HCT116 (cell line): ENCODE measurements at regions not wholly inside any gene's neighbourhood (a gene's known extent, or its start where the extent isn't known, plus 50 kb on each side); places are given as distances from the start of the nearest gene placed in this dataset.

Experiments used
- ATAC-seq: fragments of 200-7000 bp; cut with Tn5 transposase; 2 replicates; pipeline ENCODE4 v1.9.1; 2020; ENCODE audit warnings: mild to moderate bottlenecking, moderate library complexity
- BruUV-seq: library from RNA; stranded (reverse); fragments of 400-500 nt; replicated peaks from 2 replicates; lab custom pipeline; 2021; lab: Mats Ljungman, UMichigan
- CTCF ChIA-PET: fragments of 300-600 bp; sonication (Branson Sonifier 250); formaldehyde crosslinking; loops from one replicate; lab custom pipeline; 2021; ENCODE audit warnings: antibody characterized with exemption; lab: Charles Lee
- POLR2A ChIA-PET: fragments of 300-600, 350-600 bp; sonication (Branson Sonifier 250); formaldehyde crosslinking; loops from one replicate; lab custom pipeline; 2021; ENCODE audit warnings: antibody characterized with exemption; lab: Charles Lee
- RAD21 ChIA-PET, 2 experiments: fragments of 300-600 bp; sonication (Branson Sonifier 250); formaldehyde crosslinking; loops; one replicate each; lab custom pipeline; 2023; ENCODE audit warnings: low total read pairs in 2 of 2; ENCODE audit not compliant: uncharacterized antibody in 2 of 2, unreplicated experiment in 2 of 2, low non-redundant PET in 1 of 2; lab: Charles Lee
- DNase-seq: peaks from one replicate; pipeline ENCODE4 v3.0.0-alpha.2; 2010; ENCODE audit warnings: low read depth, low spot score
- H2AFZ ChIP-seq: fragments of 200-600 bp; shearing (Covaris generic), sonication (generic); 2 replicates; pipeline ENCODE4 v1.6.1; 2017; ENCODE audit warnings: low read depth, mixed run types, mixed read lengths, antibody characterized with exemption, low read length; ENCODE audit not compliant: poor library complexity, severe bottlenecking
- H3K27ac ChIP-seq: 2 replicates; pipeline ENCODE4 v1.5.1; 2012; ENCODE audit warnings: low read depth, low read length
- H3K27me3 ChIP-seq: fragments of 200-600 bp; sonication (generic); 2 replicates; pipeline ENCODE4 v1.6.1; 2016; ENCODE audit warnings: mixed run types, low read length, mixed read lengths; ENCODE audit not compliant: insufficient read depth
- H3K36me3 ChIP-seq, 2 experiments: fragments of 200-500 bp in 1 of 2; fragments of 200-600 bp in 1 of 2; sonication (Bioruptor generic) in 1 of 2; sonication (generic) in 1 of 2; 2 replicates each; pipeline versions ENCODE4 v1.5.1 to v1.6.1; 2014 to 2016; ENCODE audit warnings: low read length in 2 of 2, inconsistent platforms in 1 of 2, mixed read lengths in 1 of 2, mixed run types in 1 of 2; ENCODE audit not compliant: insufficient read depth in 2 of 2, control insufficient read depth in 1 of 2
- H3K4me1 ChIP-seq, 2 experiments: fragments of 200-600 bp in 1 of 2; sonication (generic) in 1 of 2; 2 replicates each; pipeline versions ENCODE4 v1.5.1 to v1.6.1; 2012 to 2017; ENCODE audit warnings: low read length in 2 of 2, inconsistent platforms in 1 of 2, mild to moderate bottlenecking in 1 of 2, mixed read lengths in 1 of 2, mixed run types in 1 of 2, moderate library complexity in 1 of 2; ENCODE audit not compliant: insufficient read depth in 2 of 2, control insufficient read depth in 1 of 2
- H3K4me2 ChIP-seq: fragments of 200-600 bp; sonication (generic); 2 replicates; pipeline ENCODE4 v1.6.1; 2017; ENCODE audit warnings: mixed run types, low read length, mixed read lengths
- H3K4me3 ChIP-seq, 2 experiments: fragments of 200-600 bp in 1 of 2; sonication (generic) in 1 of 2; replicated peaks in 1 of 2; 2 replicates each; pipeline ENCODE4 v1.5.1; 2011 to 2016; ENCODE audit warnings: low read length in 2 of 2, control low read depth in 1 of 2, low read depth in 1 of 2, mild to moderate bottlenecking in 1 of 2, mixed read lengths in 1 of 2, mixed run types in 1 of 2
- H3K79me2 ChIP-seq: fragments of 200-600 bp; sonication (generic); 2 replicates; pipeline ENCODE4 v1.6.1; 2017; ENCODE audit warnings: mild to moderate bottlenecking, mixed run types, low read length, moderate library complexity, mixed read lengths; ENCODE audit not compliant: insufficient read depth
- H3K9ac ChIP-seq: fragments of 200-600 bp; sonication (generic); 2 replicates; pipeline ENCODE4 v1.6.1; 2016; ENCODE audit warnings: low read length, mixed read lengths
- H3K9me2 ChIP-seq: fragments of 200-600 bp; sonication (generic), shearing (Covaris generic); 2 replicates; pipeline ENCODE4 v1.6.1; 2017; ENCODE audit warnings: mixed run types, mild to moderate bottlenecking, moderate library complexity; ENCODE audit not compliant: insufficient read depth
- H3K9me3 ChIP-seq, 2 experiments: fragments of 200-500 bp in 1 of 2; fragments of 200-600 bp in 1 of 2; sonication (Bioruptor generic) in 1 of 2; sonication (generic) in 1 of 2; 2 replicates each; pipeline ENCODE4 v1.6.1; 2014 to 2017; ENCODE audit warnings: low read length in 2 of 2, mixed read lengths in 2 of 2, inconsistent platforms in 1 of 2, low read depth in 1 of 2, mild to moderate bottlenecking in 1 of 2, mixed run types in 1 of 2, moderate library complexity in 1 of 2; ENCODE audit not compliant: control insufficient read depth in 1 of 2, insufficient read depth in 1 of 2
- H4K20me1 ChIP-seq: fragments of 200-600 bp; sonication (generic), shearing (Covaris generic); 2 replicates; pipeline ENCODE4 v1.6.1; 2017; ENCODE audit warnings: mixed run types, mild to moderate bottlenecking, moderate library complexity; ENCODE audit not compliant: insufficient read depth
- EZH2 ChIP-seq: fragments of 200-600 bp; sonication (generic); IDR thresholded peaks from 2 replicates; pipeline ENCODE4 v1.6.1; 2017; ENCODE audit warnings: antibody characterized with exemption, mixed run types
- EZH2phosphoT487 ChIP-seq: fragments of 200-600 bp; IDR thresholded peaks from 2 replicates; pipeline ENCODE4 v1.6.1; 2018; ENCODE audit warnings: antibody characterized with exemption, borderline replicate concordance
- FOSL1 ChIP-seq: IDR thresholded peaks from 2 replicates; pipeline ENCODE4 v1.6.1; 2012; ENCODE audit warnings: low read depth
- POLR2A ChIP-seq: IDR thresholded peaks from 2 replicates; pipeline ENCODE4 v1.7.0; 2011; ENCODE audit warnings: borderline replicate concordance; ENCODE audit not compliant: insufficient read depth, insufficient read length; ENCODE audit errors: extremely low read depth
- RAD21 ChIP-seq: IDR thresholded peaks from 2 replicates; pipeline ENCODE4 v1.6.1; 2012; ENCODE audit warnings: low read depth, mild to moderate bottlenecking
- SIN3A ChIP-seq: IDR thresholded peaks from 2 replicates; pipeline ENCODE4 v1.6.1; 2012; ENCODE audit warnings: low read depth
- TCF7L2 ChIP-seq: IDR thresholded peaks from 2 replicates; pipeline ENCODE4 v1.7.0; 2011; ENCODE audit warnings: borderline replicate concordance, inconsistent platforms; ENCODE audit not compliant: insufficient read depth, insufficient read length; ENCODE audit errors: extremely low read depth
- intact Hi-C: fragments of 100-400 bp; cut with micrococcal nuclease; formaldehyde crosslinking; loops from 2 replicates; pipeline ENCODE4 v1.10.0; 2022
- TF ChIP-seq, protein P1 (sequence below): IDR thresholded peaks from 2 replicates; pipeline ENCODE4 v1.6.1; 2012; ENCODE audit warnings: low read depth
- TF ChIP-seq, protein P2 (sequence below): IDR thresholded peaks from 2 replicates; pipeline ENCODE4 v1.6.1; 2012

- POLR2A ChIA-PET: no interaction called here
Observed at GRCh38 chr15:47950447-47950846, 170.3 kb upstream of the SLC24A5 start.

More at GRCh38 chr15:47950447-47950846, 170.3 kb upstream of the SLC24A5 start:
- Histone ChIP-seq H3K27ac (no peak overlapping the region), H3K9me3 (peaks cover 0 to 15% of the 10 kb centered on the region in 2 experiments; a peak in 2 of 4 replicates), H3K4me3 (no peak overlapping the region), H3K9ac (no peak overlapping the region), H3K27me3 (no peaks in the 10 kb centered on the region), H3K4me1 (no peaks in the 10 kb centered on the region), H3K36me3 (no peaks in the 10 kb centered on the region), H4K20me1 (no peaks in the 10 kb centered on the region), H2AFZ (no peak overlapping the region), H3K4me2 (no peak overlapping the region), H3K9me2 (no peaks in the 10 kb centered on the region), H3K79me2 (no peaks in the 10 kb centered on the region)
- ATAC-seq (no peak), DNase-seq (no peak)
- no peak for TF ChIP-seq EZH2phosphoT487
- TF ChIP-seq RAD21: no peak
- TF ChIP-seq, protein P1, sequence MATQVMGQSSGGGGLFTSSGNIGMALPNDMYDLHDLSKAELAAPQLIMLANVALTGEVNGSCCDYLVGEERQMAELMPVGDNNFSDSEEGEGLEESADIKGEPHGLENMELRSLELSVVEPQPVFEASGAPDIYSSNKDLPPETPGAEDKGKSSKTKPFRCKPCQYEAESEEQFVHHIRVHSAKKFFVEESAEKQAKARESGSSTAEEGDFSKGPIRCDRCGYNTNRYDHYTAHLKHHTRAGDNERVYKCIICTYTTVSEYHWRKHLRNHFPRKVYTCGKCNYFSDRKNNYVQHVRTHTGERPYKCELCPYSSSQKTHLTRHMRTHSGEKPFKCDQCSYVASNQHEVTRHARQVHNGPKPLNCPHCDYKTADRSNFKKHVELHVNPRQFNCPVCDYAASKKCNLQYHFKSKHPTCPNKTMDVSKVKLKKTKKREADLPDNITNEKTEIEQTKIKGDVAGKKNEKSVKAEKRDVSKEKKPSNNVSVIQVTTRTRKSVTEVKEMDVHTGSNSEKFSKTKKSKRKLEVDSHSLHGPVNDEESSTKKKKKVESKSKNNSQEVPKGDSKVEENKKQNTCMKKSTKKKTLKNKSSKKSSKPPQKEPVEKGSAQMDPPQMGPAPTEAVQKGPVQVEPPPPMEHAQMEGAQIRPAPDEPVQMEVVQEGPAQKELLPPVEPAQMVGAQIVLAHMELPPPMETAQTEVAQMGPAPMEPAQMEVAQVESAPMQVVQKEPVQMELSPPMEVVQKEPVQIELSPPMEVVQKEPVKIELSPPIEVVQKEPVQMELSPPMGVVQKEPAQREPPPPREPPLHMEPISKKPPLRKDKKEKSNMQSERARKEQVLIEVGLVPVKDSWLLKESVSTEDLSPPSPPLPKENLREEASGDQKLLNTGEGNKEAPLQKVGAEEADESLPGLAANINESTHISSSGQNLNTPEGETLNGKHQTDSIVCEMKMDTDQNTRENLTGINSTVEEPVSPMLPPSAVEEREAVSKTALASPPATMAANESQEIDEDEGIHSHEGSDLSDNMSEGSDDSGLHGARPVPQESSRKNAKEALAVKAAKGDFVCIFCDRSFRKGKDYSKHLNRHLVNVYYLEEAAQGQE: no peak
- no peak for TF ChIP-seq EZH2
- no peak for TF ChIP-seq POLR2A
- TF ChIP-seq, protein P2, sequence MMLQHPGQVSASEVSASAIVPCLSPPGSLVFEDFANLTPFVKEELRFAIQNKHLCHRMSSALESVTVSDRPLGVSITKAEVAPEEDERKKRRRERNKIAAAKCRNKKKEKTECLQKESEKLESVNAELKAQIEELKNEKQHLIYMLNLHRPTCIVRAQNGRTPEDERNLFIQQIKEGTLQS: no peak
- no peak for TF ChIP-seq TCF7L2
- TF ChIP-seq FOSL1: no peak
- no peak for TF ChIP-seq SIN3A
- CTCF ChIA-PET: no interaction called here
- intact Hi-C loops: no loop called here
- RAD21 ChIA-PET: no interaction called here
- BruUV-seq: no TSS peak
